GM23338 (cell line): ENCODE measurements at regions not wholly inside any gene's neighbourhood (a gene's known extent, or its start where the extent isn't known, plus 50 kb on each side); places are given as distances from the start of the nearest gene placed in this dataset.

Source experiments
- CREB1 ChIP-seq: fragments of 250-450 bp; sonication (Bioruptor Pico); IDR thresholded peaks from 2 replicates; pipeline ENCODE4 v1.5.0; 2020; ENCODE audit warnings: low read depth, mild to moderate bottlenecking, moderate library complexity
- ETS1 ChIP-seq: IDR thresholded peaks from 2 replicates; pipeline ENCODE4 v1.6.1; 2016; ENCODE audit warnings: antibody characterized with exemption
- EZH2 ChIP-seq: fragments of 200-600 bp; sonication (generic); IDR thresholded peaks from one replicate; pipeline ENCODE4 v1.8.0; 2017; ENCODE audit warnings: antibody characterized with exemption, mild to moderate bottlenecking, low read depth; ENCODE audit not compliant: unreplicated experiment
- EZH2phosphoT487 ChIP-seq: fragments of 200-600 bp; sonication (generic); IDR thresholded peaks from one replicate; pipeline ENCODE4 v1.8.1; 2018; ENCODE audit warnings: antibody characterized with exemption; ENCODE audit not compliant: unreplicated experiment
- JUNB ChIP-seq: IDR thresholded peaks from one replicate; pipeline ENCODE4 v1.6.1; 2016; ENCODE audit warnings: antibody characterized with exemption; ENCODE audit not compliant: unreplicated experiment
- NANOG ChIP-seq: IDR thresholded peaks from 2 replicates; pipeline ENCODE4 v1.6.1; 2016; ENCODE audit warnings: antibody characterized with exemption, borderline replicate concordance
- POLR2AphosphoS5 ChIP-seq: IDR thresholded peaks from 2 replicates; pipeline ENCODE4 v1.6.1; 2016; ENCODE audit warnings: antibody characterized with exemption, low read depth
- STAT1 ChIP-seq: IDR thresholded peaks from one replicate; pipeline ENCODE4 v1.6.1; 2016; ENCODE audit warnings: antibody characterized with exemption; ENCODE audit not compliant: unreplicated experiment
- ZNF114 ChIP-seq: fragments of 250-450 bp; sonication (Bioruptor Pico); IDR thresholded peaks from 2 replicates; pipeline ENCODE4 v1.5.0; 2020; ENCODE audit warnings: mild to moderate bottlenecking, moderate library complexity
- ZNF331 ChIP-seq: fragments of 250-450 bp; sonication (Bioruptor Pico); IDR thresholded peaks from 2 replicates; pipeline ENCODE4 v1.5.0; 2020; ENCODE audit warnings: low read depth, mild to moderate bottlenecking, moderate library complexity
- ZNF462 ChIP-seq: fragments of 250-450 bp; sonication (Bioruptor Pico); IDR thresholded peaks from 2 replicates; pipeline ENCODE4 v1.5.0; 2020; ENCODE audit warnings: mild to moderate bottlenecking, moderate library complexity
- TF ChIP-seq, protein P1 (sequence below), 2 experiments: fragments of 200-600 bp in 1 of 2; sonication (generic) in 1 of 2; conservative IDR thresholded peaks; 2 replicates each; pipeline versions ENCODE4 v1.5.1 to v1.6.1; 2016 to 2017; ENCODE audit warnings: antibody characterized with exemption in 2 of 2, low read depth in 2 of 2, mild to moderate bottlenecking in 2 of 2, moderate library complexity in 1 of 2
- TF ChIP-seq, protein P2 (sequence below): IDR thresholded peaks from one replicate; pipeline ENCODE4 v1.6.1; 2018; ENCODE audit warnings: antibody characterized with exemption; ENCODE audit not compliant: unreplicated experiment

- TF ChIP-seq EZH2phosphoT487 = no peak
- TF ChIP-seq EZH2 = no peak
- TF ChIP-seq, protein P1, sequence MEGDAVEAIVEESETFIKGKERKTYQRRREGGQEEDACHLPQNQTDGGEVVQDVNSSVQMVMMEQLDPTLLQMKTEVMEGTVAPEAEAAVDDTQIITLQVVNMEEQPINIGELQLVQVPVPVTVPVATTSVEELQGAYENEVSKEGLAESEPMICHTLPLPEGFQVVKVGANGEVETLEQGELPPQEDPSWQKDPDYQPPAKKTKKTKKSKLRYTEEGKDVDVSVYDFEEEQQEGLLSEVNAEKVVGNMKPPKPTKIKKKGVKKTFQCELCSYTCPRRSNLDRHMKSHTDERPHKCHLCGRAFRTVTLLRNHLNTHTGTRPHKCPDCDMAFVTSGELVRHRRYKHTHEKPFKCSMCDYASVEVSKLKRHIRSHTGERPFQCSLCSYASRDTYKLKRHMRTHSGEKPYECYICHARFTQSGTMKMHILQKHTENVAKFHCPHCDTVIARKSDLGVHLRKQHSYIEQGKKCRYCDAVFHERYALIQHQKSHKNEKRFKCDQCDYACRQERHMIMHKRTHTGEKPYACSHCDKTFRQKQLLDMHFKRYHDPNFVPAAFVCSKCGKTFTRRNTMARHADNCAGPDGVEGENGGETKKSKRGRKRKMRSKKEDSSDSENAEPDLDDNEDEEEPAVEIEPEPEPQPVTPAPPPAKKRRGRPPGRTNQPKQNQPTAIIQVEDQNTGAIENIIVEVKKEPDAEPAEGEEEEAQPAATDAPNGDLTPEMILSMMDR (conservative IDR thresholded peaks at IDR 0.05; ENCODE audit: low read depth in 2 of 2) = no peak
- no peak for TF ChIP-seq ZNF462 (CRISPR knock-in tag)
- TF ChIP-seq POLR2AphosphoS5 = no peak
- TF ChIP-seq STAT1 = no peak
- TF ChIP-seq, protein P2, sequence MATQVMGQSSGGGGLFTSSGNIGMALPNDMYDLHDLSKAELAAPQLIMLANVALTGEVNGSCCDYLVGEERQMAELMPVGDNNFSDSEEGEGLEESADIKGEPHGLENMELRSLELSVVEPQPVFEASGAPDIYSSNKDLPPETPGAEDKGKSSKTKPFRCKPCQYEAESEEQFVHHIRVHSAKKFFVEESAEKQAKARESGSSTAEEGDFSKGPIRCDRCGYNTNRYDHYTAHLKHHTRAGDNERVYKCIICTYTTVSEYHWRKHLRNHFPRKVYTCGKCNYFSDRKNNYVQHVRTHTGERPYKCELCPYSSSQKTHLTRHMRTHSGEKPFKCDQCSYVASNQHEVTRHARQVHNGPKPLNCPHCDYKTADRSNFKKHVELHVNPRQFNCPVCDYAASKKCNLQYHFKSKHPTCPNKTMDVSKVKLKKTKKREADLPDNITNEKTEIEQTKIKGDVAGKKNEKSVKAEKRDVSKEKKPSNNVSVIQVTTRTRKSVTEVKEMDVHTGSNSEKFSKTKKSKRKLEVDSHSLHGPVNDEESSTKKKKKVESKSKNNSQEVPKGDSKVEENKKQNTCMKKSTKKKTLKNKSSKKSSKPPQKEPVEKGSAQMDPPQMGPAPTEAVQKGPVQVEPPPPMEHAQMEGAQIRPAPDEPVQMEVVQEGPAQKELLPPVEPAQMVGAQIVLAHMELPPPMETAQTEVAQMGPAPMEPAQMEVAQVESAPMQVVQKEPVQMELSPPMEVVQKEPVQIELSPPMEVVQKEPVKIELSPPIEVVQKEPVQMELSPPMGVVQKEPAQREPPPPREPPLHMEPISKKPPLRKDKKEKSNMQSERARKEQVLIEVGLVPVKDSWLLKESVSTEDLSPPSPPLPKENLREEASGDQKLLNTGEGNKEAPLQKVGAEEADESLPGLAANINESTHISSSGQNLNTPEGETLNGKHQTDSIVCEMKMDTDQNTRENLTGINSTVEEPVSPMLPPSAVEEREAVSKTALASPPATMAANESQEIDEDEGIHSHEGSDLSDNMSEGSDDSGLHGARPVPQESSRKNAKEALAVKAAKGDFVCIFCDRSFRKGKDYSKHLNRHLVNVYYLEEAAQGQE = no peak
- TF ChIP-seq JUNB = no peak
- TF ChIP-seq ETS1 = no peak
- TF ChIP-seq CREB1 (CRISPR knock-in tag) = no peak
- no peak for TF ChIP-seq ZNF114
- no peak for TF ChIP-seq NANOG
- TF ChIP-seq ZNF331 (CRISPR knock-in tag) = no peak
These were observed 129.7 kb upstream of the PRICKLE2 start for GRCh38 chr3:64354956-64355355.
